Fibroblast of villous mesenchyme (primary cell): ENCODE measurements at regions not wholly inside any gene's neighbourhood (a gene's known extent, or its start where the extent isn't known, plus 50 kb on each side); places are given as distances from the start of the nearest gene placed in this dataset.
"Not testable (repeated sequence)": the region's sequence is repeated elsewhere in the genome, so short reads cannot be mapped to it uniquely, and the experiment has no call there.

Experiments used
- DNase-seq: peaks from one replicate; pipeline ENCODE4 v3.0.0-alpha.2; 2010; ENCODE audit warnings: low read depth
- H3K4me3 ChIP-seq: 2 replicates; pipeline ENCODE4 v1.5.1; 2011; ENCODE audit warnings: low read depth, mild to moderate bottlenecking, low read length
- TF ChIP-seq, protein P1 (sequence below): IDR thresholded peaks from 2 replicates; pipeline ENCODE4 v1.5.1; 2012; ENCODE audit warnings: low read depth, mild to moderate bottlenecking, low read length; ENCODE audit not compliant: insufficient read depth

DNA sequence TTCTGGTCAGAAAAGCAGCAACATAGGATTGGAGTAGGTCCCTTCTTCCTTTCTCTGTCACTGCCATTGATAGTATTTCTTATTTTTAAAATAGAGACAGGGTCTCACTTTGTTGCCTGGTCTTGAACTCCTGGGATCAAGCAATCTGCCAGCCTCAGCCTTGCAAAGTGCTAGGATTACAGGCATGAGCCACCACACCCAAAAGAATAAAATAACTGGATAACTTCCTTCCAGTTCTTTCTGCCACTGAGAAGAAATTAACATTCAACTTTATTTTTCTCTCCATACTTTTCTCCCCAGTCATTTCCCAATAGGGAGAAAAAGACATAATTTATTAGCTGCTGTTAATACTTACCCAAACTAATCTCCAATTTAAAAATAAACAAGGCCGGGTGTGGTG is 91.9 kb upstream of the MED13 start:
- TF ChIP-seq, protein P1, sequence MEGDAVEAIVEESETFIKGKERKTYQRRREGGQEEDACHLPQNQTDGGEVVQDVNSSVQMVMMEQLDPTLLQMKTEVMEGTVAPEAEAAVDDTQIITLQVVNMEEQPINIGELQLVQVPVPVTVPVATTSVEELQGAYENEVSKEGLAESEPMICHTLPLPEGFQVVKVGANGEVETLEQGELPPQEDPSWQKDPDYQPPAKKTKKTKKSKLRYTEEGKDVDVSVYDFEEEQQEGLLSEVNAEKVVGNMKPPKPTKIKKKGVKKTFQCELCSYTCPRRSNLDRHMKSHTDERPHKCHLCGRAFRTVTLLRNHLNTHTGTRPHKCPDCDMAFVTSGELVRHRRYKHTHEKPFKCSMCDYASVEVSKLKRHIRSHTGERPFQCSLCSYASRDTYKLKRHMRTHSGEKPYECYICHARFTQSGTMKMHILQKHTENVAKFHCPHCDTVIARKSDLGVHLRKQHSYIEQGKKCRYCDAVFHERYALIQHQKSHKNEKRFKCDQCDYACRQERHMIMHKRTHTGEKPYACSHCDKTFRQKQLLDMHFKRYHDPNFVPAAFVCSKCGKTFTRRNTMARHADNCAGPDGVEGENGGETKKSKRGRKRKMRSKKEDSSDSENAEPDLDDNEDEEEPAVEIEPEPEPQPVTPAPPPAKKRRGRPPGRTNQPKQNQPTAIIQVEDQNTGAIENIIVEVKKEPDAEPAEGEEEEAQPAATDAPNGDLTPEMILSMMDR: no peak
- H3K4me3 ChIP-seq: no peak overlapping the region
- no peak for DNase-seq

DNA sequence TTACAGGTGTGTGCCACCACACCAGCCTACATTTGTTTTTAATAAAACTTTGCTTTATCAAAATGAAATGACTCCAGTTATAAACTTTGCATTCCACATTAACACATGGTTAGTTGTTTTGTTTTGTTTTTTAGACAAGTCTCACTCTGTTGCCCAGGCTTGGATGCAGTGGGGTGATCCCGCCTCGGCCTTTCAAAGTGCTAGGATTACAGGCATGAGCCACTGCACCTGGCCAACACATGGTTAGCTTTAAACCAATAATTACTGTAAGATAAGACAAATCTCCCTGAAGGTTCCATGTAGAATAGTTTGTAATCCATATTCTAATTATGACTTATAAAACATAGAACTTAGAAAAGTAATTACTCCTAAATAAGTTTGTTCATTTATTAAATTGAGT is 89.8 kb upstream of the MED13 start:
- no peak for DNase-seq
- no peak overlapping the region for H3K4me3 ChIP-seq
- TF ChIP-seq, protein P1: no peak

DNA sequence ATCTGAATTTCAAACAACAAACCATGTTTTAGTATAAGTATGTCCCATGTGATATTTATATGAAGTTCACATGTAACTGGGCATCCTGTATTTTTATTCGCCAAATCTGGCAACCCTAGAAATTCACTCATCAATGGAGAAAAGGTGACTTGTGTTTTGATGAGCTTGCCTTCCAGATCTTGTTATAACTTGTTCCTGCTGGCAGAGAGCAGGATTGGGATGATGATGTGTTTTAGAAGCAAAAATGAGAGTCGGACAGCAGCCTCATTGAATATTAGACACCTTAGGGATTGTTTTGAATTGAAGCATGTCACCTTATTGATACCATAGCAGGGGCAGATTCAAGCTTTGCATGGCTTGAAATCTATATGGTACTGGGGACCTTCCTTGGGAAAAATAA is 85.4 kb upstream of the MED13 start:
- H3K4me3 ChIP-seq: no peak overlapping the region
- TF ChIP-seq, protein P1: no peak
- DNase-seq: no peak

DNA sequence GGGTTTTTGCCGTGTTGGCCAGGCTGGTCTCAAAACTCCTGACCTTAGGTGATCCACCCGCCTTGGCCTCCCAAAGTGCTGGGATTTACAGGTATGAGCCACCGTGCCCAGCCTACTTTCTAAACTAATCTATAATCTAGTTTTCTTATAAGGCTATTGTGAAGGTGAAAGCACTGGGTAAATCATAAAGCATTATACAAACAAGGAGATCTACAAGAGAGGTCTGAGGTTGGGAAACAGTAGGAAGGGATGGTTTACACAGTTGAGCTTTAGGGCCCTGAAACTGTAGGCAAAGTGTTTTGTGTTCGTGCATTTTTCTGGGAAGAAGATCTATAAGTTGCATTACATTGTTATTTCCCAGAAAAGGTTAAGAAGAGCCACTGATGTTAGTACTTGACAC is 84.9 kb upstream of the MED13 start:
- TF ChIP-seq, protein P1: no peak
- H3K4me3 ChIP-seq: no peak overlapping the region
- DNase-seq: no peak

DNA sequence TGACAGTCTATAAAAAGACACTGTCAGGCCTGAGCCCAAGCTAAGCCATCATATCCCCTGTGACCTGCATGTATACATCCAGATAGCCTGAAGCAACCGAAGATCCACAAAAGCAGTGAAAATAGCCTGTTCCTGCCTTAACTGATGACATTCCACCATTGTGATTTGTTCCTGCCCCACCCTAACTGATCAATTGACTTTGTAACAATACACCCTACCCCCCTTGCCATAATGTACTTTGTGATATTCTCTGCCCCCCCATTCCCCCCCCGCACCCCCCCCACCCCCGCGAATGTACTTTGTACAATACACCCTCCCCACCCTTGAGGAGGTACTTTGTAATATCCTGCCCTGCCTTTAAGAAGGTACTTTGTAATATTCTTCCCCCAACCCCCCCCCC is 82.2 kb upstream of the MED13 start:
- DNase-seq: no peak
- TF ChIP-seq, protein P1: no peak
- H3K4me3 ChIP-seq: no peak overlapping the region

DNA sequence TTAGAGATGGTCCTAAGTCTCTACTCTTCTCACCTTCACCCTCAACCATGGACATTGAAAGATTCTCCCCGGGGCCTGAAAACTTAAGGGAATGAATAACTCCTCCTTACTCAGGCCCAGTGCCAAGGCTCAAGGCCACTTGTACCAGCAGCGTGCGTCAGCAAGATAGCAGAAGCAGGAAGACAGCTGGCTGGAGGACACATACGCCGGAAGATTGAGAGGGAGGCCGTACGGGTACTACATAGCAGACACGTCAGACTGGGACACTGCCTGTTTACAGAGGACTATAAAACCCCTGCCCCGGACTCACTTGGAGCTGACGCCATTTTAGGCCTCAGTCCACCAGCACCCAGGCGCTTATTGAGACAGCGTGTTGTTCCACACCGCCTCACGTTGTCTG is 75.8 kb upstream of the MED13 start:
- TF ChIP-seq, protein P1: no peak
- peak; percentile 58 for DNase-seq
- no peak overlapping the region for H3K4me3 ChIP-seq

DNA sequence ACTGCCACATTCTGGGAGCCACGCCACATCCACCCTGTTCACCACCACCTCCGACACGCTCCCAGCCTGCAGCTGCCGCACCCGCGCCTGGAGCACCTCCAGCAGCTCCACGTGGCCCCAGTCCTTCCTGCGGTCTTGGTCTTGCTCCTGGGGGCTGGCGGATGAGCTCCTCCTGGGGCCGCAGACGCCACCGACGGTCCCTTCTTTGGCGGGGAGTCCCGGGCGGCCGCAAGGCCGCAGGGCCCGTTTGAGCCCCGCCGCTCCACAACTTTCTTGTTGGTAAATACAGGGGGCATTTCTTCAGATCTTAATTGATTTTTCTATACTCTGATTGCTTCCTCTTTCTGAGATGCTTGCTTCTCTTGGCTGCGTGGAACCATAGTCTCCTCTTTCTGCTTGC is 75.3 kb upstream of the MED13 start:
- no peak overlapping the region for H3K4me3 ChIP-seq
- DNase-seq: no peak
- TF ChIP-seq, protein P1: no peak

DNA sequence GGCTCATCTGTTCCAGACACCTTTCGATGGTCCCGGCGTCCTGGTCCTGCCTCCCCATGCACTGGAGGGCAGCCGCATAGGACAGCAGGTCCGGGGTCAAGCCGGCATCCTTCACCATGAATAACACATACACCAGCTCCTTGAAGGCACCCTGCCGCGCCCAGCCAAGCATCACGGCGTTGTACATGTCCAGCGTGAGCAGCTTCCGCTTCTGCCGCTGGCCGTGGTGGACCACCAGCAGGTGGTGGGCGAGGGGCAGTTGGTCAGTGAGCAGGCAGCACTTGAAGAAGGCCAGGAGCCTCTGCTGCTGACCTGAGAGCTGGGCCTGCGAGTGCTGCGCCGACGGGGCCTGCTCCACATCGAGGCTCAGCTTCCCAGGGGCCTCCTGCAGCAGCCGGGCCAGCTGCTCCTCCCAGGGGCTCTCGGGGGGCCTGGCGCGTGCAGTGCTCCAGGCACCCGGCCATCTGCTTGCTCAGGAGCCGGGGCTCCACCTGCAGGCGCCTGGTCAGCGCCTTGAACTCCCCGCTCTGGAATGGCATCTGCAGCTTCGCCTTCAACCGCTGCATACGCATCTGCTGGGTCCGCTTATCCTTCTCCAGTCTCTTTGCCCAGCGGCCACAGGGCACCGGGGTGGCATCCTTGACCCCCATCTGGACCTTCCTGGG is 74.7 kb upstream of the MED13 start:
- DNase-seq, H3K4me3 ChIP-seq: not testable (repeated sequence)
